K562 (cell line): ENCODE measurements at regions not wholly inside any gene's neighbourhood (a gene's known extent, or its start where the extent isn't known, plus 50 kb on each side); places are given as distances from the start of the nearest gene placed in this dataset.

Source experiments
- ATAC-seq: fragments of 200-7000 bp; cut with Tn5 transposase; 3 replicates; pipeline ENCODE4 v1.9.1; 2020; ENCODE audit warnings: moderate library complexity
- BruUV-seq: library from RNA; stranded (reverse); fragments of 400-500 nt; replicated peaks from 2 replicates; lab custom pipeline; 2021; lab: Mats Ljungman, UMichigan
- CTCF ChIA-PET: fragments of 300-600 bp; formaldehyde crosslinking; extraction: SDS; loops from one replicate; lab custom pipeline; 2021; ENCODE audit warnings: low intra/inter-chr PET ratio; lab: Yijun Ruan, JAX
- POLR2A ChIA-PET: fragments of 300-600, 350-650 bp; sonication (Branson Sonifier 250); formaldehyde crosslinking; extraction: SDS; loops from one replicate; lab custom pipeline; 2021; ENCODE audit warnings: antibody characterized with exemption, inconsistent platforms; lab: Yijun Ruan, JAX
- DNase-seq, 4 experiments: peaks; one replicate each; pipeline versions ENCODE4 v3.0.0 to v3.0.0-alpha.2; 2011 to 2018; ENCODE audit warnings: low spot score in 3 of 4, mixed read lengths in 3 of 4; ENCODE audit errors: extremely low read depth in 1 of 4
- FAIRE-seq: peaks from 2 replicates; lab custom pipeline; 2011; peaks lifted over from hg19 to GRCh38; lab: Jason Lieb, UNC
- H2AFZ ChIP-seq: 2 replicates; pipeline ENCODE4 v1.6.0; 2011; ENCODE audit warnings: low read depth, low read length, control low read depth, inconsistent platforms
- H3K27ac ChIP-seq: fragments of 200-600 bp; 3 replicates; pipeline ENCODE4 v1.8.0; 2011; ENCODE audit warnings: low read depth, mild to moderate bottlenecking, control low read depth, inconsistent platforms, low read length, moderate library complexity, mixed read lengths; ENCODE audit errors: extremely low read depth
- H3K27me3 ChIP-seq, 2 experiments: fragments of 300-600 bp in 1 of 2; 2 replicates in 1 of 2; 3 replicates in 1 of 2; pipeline versions ENCODE4 v1.6.0 to v1.8.0; 2011; ENCODE audit warnings: inconsistent platforms in 2 of 2, low read length in 2 of 2, mild to moderate bottlenecking in 1 of 2, mixed read lengths in 1 of 2, moderate library complexity in 1 of 2; ENCODE audit not compliant: control insufficient read depth in 2 of 2, insufficient read depth in 2 of 2
- H3K36me3 ChIP-seq: fragments of 300-600 bp; 3 replicates; pipeline ENCODE4 v1.8.0; 2011; ENCODE audit warnings: mild to moderate bottlenecking, low read length, inconsistent platforms; ENCODE audit not compliant: control insufficient read depth, insufficient read depth
- H3K4me1 ChIP-seq, 2 experiments: fragments of 200-600 bp in 1 of 2; replicated peaks in 1 of 2; 2 replicates in 1 of 2; 3 replicates in 1 of 2; pipeline versions ENCODE4 v1.5.1 to v1.8.0; 2011; ENCODE audit warnings: inconsistent platforms in 2 of 2, low read length in 2 of 2, mild to moderate bottlenecking in 1 of 2, mixed read lengths in 1 of 2, moderate library complexity in 1 of 2; ENCODE audit not compliant: control insufficient read depth in 2 of 2, insufficient read depth in 2 of 2
- H3K4me2 ChIP-seq: 2 replicates; pipeline ENCODE4 v1.6.1; 2011; ENCODE audit warnings: low read length, control low read depth, inconsistent platforms, mixed read lengths; ENCODE audit not compliant: insufficient read depth
- H3K4me3 ChIP-seq: fragments of 200-600 bp; sonication (generic), shearing (Covaris generic); 2 replicates; pipeline ENCODE4 v1.5.1; 2016; ENCODE audit warnings: control low read depth, inconsistent platforms
- H3K79me2 ChIP-seq: fragments of 200-600 bp; 3 replicates; pipeline ENCODE4 v1.8.0; 2011; ENCODE audit warnings: low read length, inconsistent platforms; ENCODE audit not compliant: control insufficient read depth, insufficient read depth
- H3K9ac ChIP-seq, 2 experiments: 2 replicates each; pipeline versions ENCODE4 v1.6.0 to v1.6.1; 2011; ENCODE audit warnings: low read depth in 2 of 2, low read length in 2 of 2, control low read depth in 1 of 2, inconsistent platforms in 1 of 2, mild to moderate bottlenecking in 1 of 2, mixed read lengths in 1 of 2; ENCODE audit not compliant: insufficient read depth in 1 of 2
- H3K9me1 ChIP-seq: one replicate; pipeline ENCODE4 v1.6.0; 2011; ENCODE audit warnings: inconsistent platforms, mild to moderate bottlenecking, low read length, moderate library complexity; ENCODE audit not compliant: control insufficient read depth, insufficient read depth
- H3K9me3 ChIP-seq: replicated peaks from 2 replicates; pipeline ENCODE4 v1.5.1; 2011; ENCODE audit warnings: low read depth, low read length, inconsistent platforms; ENCODE audit not compliant: control insufficient read depth, insufficient read depth
- H4K20me1 ChIP-seq: replicated peaks from 2 replicates; pipeline ENCODE4 v1.6.1; 2011; ENCODE audit warnings: low read length, inconsistent platforms, mixed read lengths; ENCODE audit not compliant: control insufficient read depth, insufficient read depth
- HDGF ChIP-seq: fragments of 450-650 bp; IDR thresholded peaks from 2 replicates; pipeline ENCODE4 v1.6.1; 2016
- MYNN ChIP-seq, 2 experiments: sonication (generic); formaldehyde crosslinking in 1 of 2; IDR thresholded peaks; 2 replicates each; pipeline versions ENCODE4 v1.5.0 to v1.6.1; 2016 to 2020; ENCODE audit warnings: antibody characterized with exemption in 1 of 2, missing genetic modification reagents in 1 of 2
- TSHZ1 ChIP-seq: fragments of 250-450 bp; sonication (Bioruptor Pico); IDR thresholded peaks from 2 replicates; pipeline ENCODE4 v1.4.0; 2020; ENCODE audit warnings: mild to moderate bottlenecking, moderate library complexity
- WGBS: fragments of 100-300 bp; shearing (Covaris generic); methylation state at CpG from one replicate; pipeline ENCODE4 v1.1.6; 2016; ENCODE audit warnings: low coverage, mixed read lengths; ENCODE audit not compliant: insufficient coverage; ENCODE audit errors: missing lambda C conversion rate; 5-methylcytosine and 5-hydroxymethylcytosine counted together
- in situ Hi-C: fragments of 300-500 bp; cut with MboI; formaldehyde crosslinking; loops from 4 replicates; pipeline ENCODE4 v1.15.0; 2018; ENCODE audit warnings: inconsistent platforms, mixed read lengths
- intact Hi-C: fragments of 100-400 bp; cut with micrococcal nuclease; formaldehyde crosslinking; loops from 2 replicates; pipeline ENCODE4 v1.14.2; 2022

GRCh38 chr11:11135820-11136476 lies 217.1 kb downstream of the CSNK2A3 start:
- TF ChIP-seq MYNN (IDR thresholded peaks at IDR 0.05) (no peak), MYNN (CRISPR knock-in tag; IDR thresholded peaks at IDR 0.05) (no peak), TSHZ1 (CRISPR knock-in tag) (no peak), HDGF (no peak)
- no peaks in the 10 kb centered on the region for H3K9me3 ChIP-seq
- no peaks in the 10 kb centered on the region for H3K27me3 ChIP-seq
- ATAC-seq (no peak), FAIRE-seq (no peak), DNase-seq (no peak)
- H3K27ac ChIP-seq: no peak overlapping the region
- no peak overlapping the region for H3K4me2 ChIP-seq
- no peaks in the 10 kb centered on the region for H3K36me3 ChIP-seq
- in situ Hi-C loops: no loop called here
- H3K9me1 ChIP-seq: no peaks in the 10 kb centered on the region
- 0% methylated on average over 2 of the region's 2 CpGs for WGBS
- no peaks in the 10 kb centered on the region for H4K20me1 ChIP-seq
- H2AFZ ChIP-seq: no peak overlapping the region
- H3K4me1 ChIP-seq: no peaks in the 10 kb centered on the region
- no peak overlapping the region for H3K9ac ChIP-seq
- intact Hi-C loops: no loop called here
- CTCF ChIA-PET: no interaction called here
- BruUV-seq: no TSS peak
- POLR2A ChIA-PET: no interaction called here
- H3K79me2 ChIP-seq: no peaks in the 10 kb centered on the region
- no peak overlapping the region for H3K4me3 ChIP-seq
